ENCODE measurements at regions not wholly inside any gene's neighbourhood (a gene's known extent, or its start where the extent isn't known, plus 50 kb on each side); places are given as distances from the start of the nearest gene placed in this dataset.

GRCh38 chr5:105034401-105034763 lies 1471.8 kb upstream of the NUDT12 start:
- Histone ChIP-seq H3K4me3 (ENCODE audit: low read depth, low read length) (no peak overlapping the region), H3K27me3 (replicated peaks) (no peaks in the 10 kb centered on the region), H3K27ac (no peak overlapping the region), H3K36me3 (replicated peaks) (no peaks in the 10 kb centered on the region)
- no peak for DNase-seq
- TF ChIP-seq CTCF (IDR thresholded peaks at IDR 0.05; ENCODE audit: low read depth, low read length, missing control alignments), result no peak
- in situ Hi-C loops (cut with HindIII; ENCODE audit: low pct_ligation_motif_present, low sequenced_read_pairs), result no loop called here

- in situ Hi-C loops (cut with HindIII; ENCODE audit: low pct_ligation_motif_present, low sequenced_read_pairs), result no loop called here
- Histone ChIP-seq H3K4me3 (ENCODE audit: low read depth, low read length) (no peak overlapping the region), H3K27me3 (replicated peaks) (no peaks in the 10 kb centered on the region), H3K27ac (no peak overlapping the region), H3K36me3 (replicated peaks) (no peaks in the 10 kb centered on the region)
- no peak for DNase-seq
- no peak for TF ChIP-seq CTCF (IDR thresholded peaks at IDR 0.05; ENCODE audit: low read depth, low read length, missing control alignments)
These were observed 1471.2 kb upstream of the NUDT12 start for GRCh38 chr5:105033637-105034400.

GRCh38 chr5:105032917-105033316 lies 1470.3 kb upstream of the NUDT12 start:
- in situ Hi-C loops (cut with HindIII; ENCODE audit: low pct_ligation_motif_present, low sequenced_read_pairs), result no loop called here
- H3K27ac ChIP-seq, result no peak overlapping the region
- no peak for TF ChIP-seq CTCF (IDR thresholded peaks at IDR 0.05; ENCODE audit: low read depth, low read length, missing control alignments)
- DNase-seq, result no peak
- no peaks in the 10 kb centered on the region for H3K27me3 ChIP-seq (replicated peaks)
- no peak overlapping the region for H3K4me3 ChIP-seq (ENCODE audit: low read depth, low read length)
- H3K36me3 ChIP-seq (replicated peaks), result no peaks in the 10 kb centered on the region

DNA sequence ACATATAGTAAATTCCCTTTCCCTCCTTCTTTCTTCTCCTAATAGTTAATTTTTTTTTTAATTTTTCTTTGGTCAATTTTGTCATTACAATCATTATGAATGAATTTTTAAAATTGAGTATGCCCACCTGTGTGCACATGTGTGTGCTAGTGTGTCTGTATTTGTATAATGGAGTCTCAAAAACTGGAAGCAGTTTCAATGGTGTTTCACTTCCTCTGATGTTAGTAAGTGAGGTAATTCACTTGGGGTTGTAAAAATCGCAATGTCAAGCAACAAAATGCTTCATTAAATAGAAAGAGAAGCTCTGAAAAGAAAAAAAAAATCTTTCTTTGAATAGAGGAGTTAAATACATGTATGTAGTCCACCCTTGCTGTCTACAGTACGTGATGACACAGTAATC lies 1467.6 kb upstream of the NUDT12 start:
- H3K27me3 ChIP-seq (replicated peaks), result no peaks in the 10 kb centered on the region
- no peak overlapping the region for H3K27ac ChIP-seq
- no peak for DNase-seq
- TF ChIP-seq CTCF (IDR thresholded peaks at IDR 0.05; ENCODE audit: low read depth, low read length, missing control alignments), result no peak
- no peaks in the 10 kb centered on the region for H3K36me3 ChIP-seq (replicated peaks)
- in situ Hi-C loops (cut with HindIII; ENCODE audit: low pct_ligation_motif_present, low sequenced_read_pairs), result no loop called here
- H3K4me3 ChIP-seq (ENCODE audit: low read depth, low read length), result no peak overlapping the region

DNA sequence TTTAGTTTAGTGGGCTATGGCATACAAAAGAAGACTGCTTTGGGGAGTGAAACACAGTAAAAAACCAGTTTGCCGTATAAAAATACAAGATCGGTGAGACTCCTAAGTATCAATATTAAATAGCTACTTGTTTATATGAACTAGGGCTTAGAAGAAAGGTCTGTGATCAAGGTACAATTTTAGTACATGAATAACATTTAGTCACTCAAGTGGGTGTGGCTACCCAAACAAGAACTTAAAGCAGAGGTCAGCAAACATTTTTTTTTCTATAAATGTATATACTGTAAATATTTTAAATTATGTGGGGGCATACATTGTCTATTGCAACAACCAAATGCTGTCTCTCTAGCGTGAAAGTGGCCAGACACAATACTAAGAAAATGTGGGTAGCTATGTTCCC lies 1452.5 kb upstream of the NUDT12 start:
- no peak for DNase-seq
- H3K27ac ChIP-seq, result no peak overlapping the region
- in situ Hi-C loops (cut with HindIII; ENCODE audit: low pct_ligation_motif_present, low sequenced_read_pairs), result no loop called here

More for the DNA sequence above, 1452.5 kb upstream of the NUDT12 start:
- Histone ChIP-seq H3K36me3 (replicated peaks) (no peaks in the 10 kb centered on the region), H3K4me3 (ENCODE audit: low read depth, low read length) (no peak overlapping the region), H3K27me3 (replicated peaks) (no peaks in the 10 kb centered on the region)
- TF ChIP-seq CTCF (IDR thresholded peaks at IDR 0.05; ENCODE audit: low read depth, low read length, missing control alignments), result no peak
